ENCODE measurements at regions not wholly inside any gene's neighbourhood (a gene's known extent, or its start where the extent isn't known, plus 50 kb on each side); places are given as distances from the start of the nearest gene placed in this dataset.

DNA sequence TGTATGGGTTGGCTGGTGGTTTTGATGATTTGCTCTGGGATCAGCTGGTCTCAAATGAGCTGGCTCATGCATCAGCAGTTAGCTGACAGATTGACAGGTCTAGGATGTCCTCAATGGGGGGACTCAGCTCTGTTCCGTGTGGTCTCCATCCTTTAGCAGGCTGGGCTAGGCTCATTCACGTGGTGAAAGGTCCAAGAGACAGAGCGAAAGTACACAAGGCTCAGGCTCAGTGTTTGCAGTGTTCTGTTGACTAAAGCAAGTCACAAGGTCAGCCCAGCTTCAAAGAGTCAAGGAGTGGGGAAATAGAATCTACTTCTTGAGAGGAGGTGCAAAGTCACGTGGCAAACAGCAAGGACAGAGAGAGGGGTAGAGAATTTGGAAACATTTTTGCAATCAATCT, 126.5 kb upstream of the CMC1 start (continued):
- TF ChIP-seq, protein P1, sequence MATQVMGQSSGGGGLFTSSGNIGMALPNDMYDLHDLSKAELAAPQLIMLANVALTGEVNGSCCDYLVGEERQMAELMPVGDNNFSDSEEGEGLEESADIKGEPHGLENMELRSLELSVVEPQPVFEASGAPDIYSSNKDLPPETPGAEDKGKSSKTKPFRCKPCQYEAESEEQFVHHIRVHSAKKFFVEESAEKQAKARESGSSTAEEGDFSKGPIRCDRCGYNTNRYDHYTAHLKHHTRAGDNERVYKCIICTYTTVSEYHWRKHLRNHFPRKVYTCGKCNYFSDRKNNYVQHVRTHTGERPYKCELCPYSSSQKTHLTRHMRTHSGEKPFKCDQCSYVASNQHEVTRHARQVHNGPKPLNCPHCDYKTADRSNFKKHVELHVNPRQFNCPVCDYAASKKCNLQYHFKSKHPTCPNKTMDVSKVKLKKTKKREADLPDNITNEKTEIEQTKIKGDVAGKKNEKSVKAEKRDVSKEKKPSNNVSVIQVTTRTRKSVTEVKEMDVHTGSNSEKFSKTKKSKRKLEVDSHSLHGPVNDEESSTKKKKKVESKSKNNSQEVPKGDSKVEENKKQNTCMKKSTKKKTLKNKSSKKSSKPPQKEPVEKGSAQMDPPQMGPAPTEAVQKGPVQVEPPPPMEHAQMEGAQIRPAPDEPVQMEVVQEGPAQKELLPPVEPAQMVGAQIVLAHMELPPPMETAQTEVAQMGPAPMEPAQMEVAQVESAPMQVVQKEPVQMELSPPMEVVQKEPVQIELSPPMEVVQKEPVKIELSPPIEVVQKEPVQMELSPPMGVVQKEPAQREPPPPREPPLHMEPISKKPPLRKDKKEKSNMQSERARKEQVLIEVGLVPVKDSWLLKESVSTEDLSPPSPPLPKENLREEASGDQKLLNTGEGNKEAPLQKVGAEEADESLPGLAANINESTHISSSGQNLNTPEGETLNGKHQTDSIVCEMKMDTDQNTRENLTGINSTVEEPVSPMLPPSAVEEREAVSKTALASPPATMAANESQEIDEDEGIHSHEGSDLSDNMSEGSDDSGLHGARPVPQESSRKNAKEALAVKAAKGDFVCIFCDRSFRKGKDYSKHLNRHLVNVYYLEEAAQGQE (IDR thresholded peaks at IDR 0.05; ENCODE audit: borderline replicate concordance in 1 of 2, low read depth in 1 of 2, low read length in 2 of 2): peak in 1 of 2 experiments; percentile 59; a peak in 1 of 4 replicates
- TF ChIP-seq ZNF781 (CRISPR knock-in tag; IDR thresholded peaks at IDR 0.05; ENCODE audit: borderline replicate concordance, not compliant biosample characterization) (peak; percentile 29), YEATS2 (CRISPR knock-in tag; IDR thresholded peaks at IDR 0.05; ENCODE audit: borderline replicate concordance) (peak; percentile 60; the same call in 1 of the 2 replicates), ZNF883 (CRISPR knock-in tag; IDR thresholded peaks at IDR 0.05; ENCODE audit: not compliant biosample characterization) (no peak), POGK (CRISPR knock-in tag; conservative IDR thresholded peaks at IDR 0.05) (0 out of 2 replicates have a peak, but pooled peaks have one; percentile 59), CHCHD3 (CRISPR knock-in tag; IDR thresholded peaks at IDR 0.05) (no peak), RBFOX2 (IDR thresholded peaks at IDR 0.05; ENCODE audit: low read depth, low read length) (no peak), POLR2A (IDR thresholded peaks at IDR 0.05; ENCODE audit: insufficient read depth in 1 of 2, low read depth in 2 of 2, low read length in 2 of 2) (no peak), ZNF772 (CRISPR knock-in tag; IDR thresholded peaks at IDR 0.05) (peak; percentile 80; the same call in 1 of the 2 replicates), MEF2D (CRISPR knock-in tag; IDR thresholded peaks at IDR 0.05) (peak; percentile 87), ZKSCAN8 (CRISPR knock-in tag; IDR thresholded peaks at IDR 0.05; ENCODE audit: borderline replicate concordance) (peak; percentile 84), ZNF83 (CRISPR knock-in tag; IDR thresholded peaks at IDR 0.05; ENCODE audit: borderline replicate concordance) (no peak), MBD4 (IDR thresholded peaks at IDR 0.05; ENCODE audit: borderline replicate concordance, low read length) (no peak), ZMYM2 (CRISPR knock-in tag; IDR thresholded peaks at IDR 0.05) (no peak), ISL2 (CRISPR knock-in tag; IDR thresholded peaks at IDR 0.05) (peak; percentile 92), KDM1A (CRISPR knock-in tag; IDR thresholded peaks at IDR 0.05) (peak; percentile 91), ZNF124 (CRISPR knock-in tag; IDR thresholded peaks at IDR 0.05) (no peak; the same call in 1 of the 2 replicates), ESRRA (CRISPR knock-in tag; IDR thresholded peaks at IDR 0.05; ENCODE audit: low read depth) (0 out of 2 replicates have a peak, but pooled peaks have one; percentile 73), JARID2 (CRISPR knock-in tag; IDR thresholded peaks at IDR 0.05; ENCODE audit: insufficient replicate concordance) (peak; percentile 53), ZNF616 (CRISPR knock-in tag; IDR thresholded peaks at IDR 0.05; ENCODE audit: low read depth) (no peak), ZNF496 (CRISPR knock-in tag; IDR thresholded peaks at IDR 0.05; ENCODE audit: insufficient replicate concordance) (no peak), ZNF30 (CRISPR knock-in tag; IDR thresholded peaks at IDR 0.05) (no peak), GABPB1 (CRISPR knock-in tag; IDR thresholded peaks at IDR 0.05) (peak; percentile 40; the same call in 1 of the 2 replicates), TBL1XR1 (IDR thresholded peaks at IDR 0.05; ENCODE audit: borderline replicate concordance, low read length, partially characterized antibody) (no peak), HNRNPK (IDR thresholded peaks at IDR 0.05; ENCODE audit: low read depth, low read length, poor library complexity, severe bottlenecking) (no peak), HOXA9 (CRISPR knock-in tag; IDR thresholded peaks at IDR 0.05; ENCODE audit: borderline replicate concordance) (no peak), ZFP41 (CRISPR knock-in tag; IDR thresholded peaks at IDR 0.05; ENCODE audit: borderline replicate concordance) (no peak)

All from HepG2 (cell line).